GM21717 (cell line): ENCODE measurements at regions not wholly inside any gene's neighbourhood (a gene's known extent, or its start where the extent isn't known, plus 50 kb on each side); places are given as distances from the start of the nearest gene placed in this dataset.
"Not testable (repeated sequence)": the region's sequence is repeated elsewhere in the genome, so short reads cannot be mapped to it uniquely, and the experiment has no call there.

Experiments
- ATAC-seq: cut with Tn5 transposase; IDR thresholded peaks from one replicate; pipeline ENCODE4 v1.9.1; 2021; ENCODE audit warnings: mild to moderate bottlenecking, moderate library complexity; ENCODE audit not compliant: unreplicated experiment

GRCh38 chr2:34523958-34524514 is 924.9 kb upstream of the FAM98A start:
- ATAC-seq = no peak

- no peak for ATAC-seq
Measured at GRCh38 chr2:34519659-34520058, 920.6 kb upstream of the FAM98A start.

- ATAC-seq = no peak
Measured at GRCh38 chr2:34498561-34498960, 899.5 kb upstream of the FAM98A start.

- ATAC-seq = not testable (repeated sequence)
Measured at GRCh38 chr2:34494192-34494591, 895.1 kb upstream of the FAM98A start.

- no peak for ATAC-seq
Measured at GRCh38 chr2:34492561-34493455, 893.7 kb upstream of the FAM98A start.

- ATAC-seq = no peak
Measured at GRCh38 chr2:34486965-34487364, 887.9 kb upstream of the FAM98A start.

- ATAC-seq = no peak
Measured at GRCh38 chr2:34481542-34481941, 882.4 kb upstream of the FAM98A start.

- ATAC-seq = no peak
Measured at GRCh38 chr2:34480366-34480765, 881.3 kb upstream of the FAM98A start.

GRCh38 chr2:34475156-34475555 is 876.1 kb upstream of the FAM98A start:
- no peak for ATAC-seq

- no peak for ATAC-seq
Measured at GRCh38 chr2:34474646-34475045, 875.5 kb upstream of the FAM98A start.

GRCh38 chr2:34447097-34447496 is 848.0 kb upstream of the FAM98A start:
- ATAC-seq = no peak

GRCh38 chr2:34423301-34423700 is 824.2 kb upstream of the FAM98A start:
- ATAC-seq = no peak

GRCh38 chr2:34419856-34420255 is 820.8 kb upstream of the FAM98A start:
- no peak for ATAC-seq

- ATAC-seq = no peak
Measured at GRCh38 chr2:34416856-34417255, 817.8 kb upstream of the FAM98A start.

GRCh38 chr2:34414856-34415255 is 815.8 kb upstream of the FAM98A start:
- ATAC-seq = no peak

- no peak for ATAC-seq
Measured at GRCh38 chr2:34408100-34408499, 809.0 kb upstream of the FAM98A start.

GRCh38 chr2:34403512-34403911 is 804.4 kb upstream of the FAM98A start:
- ATAC-seq = no peak

- ATAC-seq = no peak
Measured at GRCh38 chr2:34402376-34402775, 803.3 kb upstream of the FAM98A start.

- no peak for ATAC-seq
Measured at GRCh38 chr2:34401186-34401585, 802.1 kb upstream of the FAM98A start.

- no peak for ATAC-seq
Measured at GRCh38 chr2:34388446-34388845, 789.3 kb upstream of the FAM98A start.

GRCh38 chr2:34387536-34387935 is 788.4 kb upstream of the FAM98A start:
- ATAC-seq = no peak

- ATAC-seq = no peak
Measured at GRCh38 chr2:34379586-34379985, 780.5 kb upstream of the FAM98A start.
